Central memory CD4-positive, alpha-beta T cell (primary cell): ENCODE measurements at regions not wholly inside any gene's neighbourhood (a gene's known extent, or its start where the extent isn't known, plus 50 kb on each side); places are given as distances from the start of the nearest gene placed in this dataset.
"Not testable (repeated sequence)": the region's sequence is repeated elsewhere in the genome, so short reads cannot be mapped to it uniquely, and the experiment has no call there.

Experiments
- DNase-seq: peaks from one replicate; pipeline ENCODE4 v3.0.0; 2022

- DNase-seq = no peak
Measured at GRCh38 chr7:149682038-149682437, 91.3 kb downstream of the ZNF467 start.

- no peak for DNase-seq
Measured at GRCh38 chr7:149681274-149681673, 92.1 kb downstream of the ZNF467 start.

GRCh38 chr7:149680331-149681025 lies 92.9 kb downstream of the ZNF467 start:
- DNase-seq = no peak

GRCh38 chr7:149674728-149675385 lies 98.5 kb downstream of the ZNF467 start:
- DNase-seq = not testable (repeated sequence)

- DNase-seq = no peak
Measured at GRCh38 chr7:149673006-149673405, 100.4 kb downstream of the ZNF467 start.

GRCh38 chr7:149670288-149670687 lies 103.1 kb downstream of the ZNF467 start:
- no peak for DNase-seq

GRCh38 chr7:149669121-149669818 lies 104.1 kb downstream of the ZNF467 start:
- DNase-seq = no peak

- no peak for DNase-seq
Measured at GRCh38 chr7:149666360-149666945, 106.9 kb downstream of the ZNF467 start.

- DNase-seq = not testable (repeated sequence)
Measured at GRCh38 chr7:149665618-149666017, 107.8 kb downstream of the ZNF467 start.

- no peak for DNase-seq
Measured at GRCh38 chr7:149664666-149665065, 108.7 kb downstream of the ZNF467 start.

- no peak for DNase-seq
Measured at GRCh38 chr7:149664176-149664575, 109.2 kb downstream of the ZNF467 start.

GRCh38 chr7:149662591-149663095 lies 110.7 kb downstream of the ZNF467 start:
- peak; percentile 40 for DNase-seq

- no peak for DNase-seq
Measured at GRCh38 chr7:149655784-149656183, 117.6 kb downstream of the ZNF467 start.

GRCh38 chr7:149654588-149654987 lies 118.8 kb downstream of the ZNF467 start:
- no peak for DNase-seq

- DNase-seq = not testable (repeated sequence)
Measured at GRCh38 chr7:149650190-149650589, 123.2 kb downstream of the ZNF467 start.

- no peak for DNase-seq
Measured at GRCh38 chr7:149644754-149645153, 128.6 kb downstream of the ZNF467 start.

- no peak for DNase-seq
Measured at GRCh38 chr7:149642589-149642988, 130.8 kb downstream of the ZNF467 start.

GRCh38 chr7:149638566-149639320 lies 134.6 kb downstream of the ZNF467 start:
- DNase-seq = no peak

- no peak for DNase-seq
Measured at GRCh38 chr7:149637911-149638565, 135.3 kb downstream of the ZNF467 start.

- no peak for DNase-seq
Measured at GRCh38 chr7:149635561-149636329, 137.6 kb downstream of the ZNF467 start.
